GM12878 (cell line): ENCODE measurements at regions not wholly inside any gene's neighbourhood (a gene's known extent, or its start where the extent isn't known, plus 50 kb on each side); places are given as distances from the start of the nearest gene placed in this dataset.

Experiments
- ATAC-seq: fragments of 200-7000 bp; cut with Tn5 transposase; 3 replicates; pipeline ENCODE4 v1.9.1; 2020; ENCODE audit warnings: mild to moderate bottlenecking, moderate library complexity
- BruUV-seq: library from RNA; stranded (reverse); fragments of 400-500 nt; replicated peaks from 2 replicates; lab custom pipeline; 2021; lab: Mats Ljungman, UMichigan
- CTCF ChIA-PET: fragments of 300-600 bp; sonication (Branson Sonifier 250); formaldehyde crosslinking; extraction: SDS; loops from one replicate; lab custom pipeline; 2021; ENCODE audit warnings: inconsistent platforms; lab: Yijun Ruan, JAX
- POLR2A ChIA-PET: fragments of 350-600 bp; formaldehyde crosslinking; extraction: SDS; loops from one replicate; lab custom pipeline; 2021; ENCODE audit warnings: inconsistent platforms; lab: Charles Lee
- RAD21 ChIA-PET: fragments of 300-600 bp; sonication (Branson Sonifier 250); formaldehyde crosslinking; loops from one replicate; lab custom pipeline; 2023; ENCODE audit warnings: antibody characterized with exemption; ENCODE audit not compliant: unreplicated experiment; lab: Charles Lee
- SMC1A ChIA-PET: fragments of 300-600 bp; sonication (Branson Sonifier 250); formaldehyde crosslinking; loops from one replicate; lab custom pipeline; 2023; ENCODE audit not compliant: unreplicated experiment, uncharacterized antibody; lab: Charles Lee
- DNase-seq: peaks from one replicate; pipeline ENCODE4 v3.0.0-alpha.2; 2011; ENCODE audit warnings: low read depth, low spot score
- FAIRE-seq: peaks from 3 replicates; lab custom pipeline; 2011; peaks lifted over from hg19 to GRCh38; lab: Jason Lieb, UNC
- H2AFZ ChIP-seq: 2 replicates; pipeline ENCODE4 v1.6.0; 2011; ENCODE audit warnings: low read depth, low read length, control low read depth; ENCODE audit not compliant: control insufficient read depth
- H3K27ac ChIP-seq: 2 replicates; pipeline ENCODE4 v1.5.1; 2011; ENCODE audit warnings: control low read depth; ENCODE audit not compliant: control insufficient read depth, insufficient read depth
- H3K27me3 ChIP-seq, 2 experiments: replicated peaks in 1 of 2; 2 replicates each; pipeline versions ENCODE4 v1.6.0 to v1.6.1; 2011; ENCODE audit warnings: low read length in 1 of 2; ENCODE audit not compliant: control insufficient read depth in 2 of 2, insufficient read depth in 2 of 2
- H3K36me3 ChIP-seq, 2 experiments: 2 replicates each; pipeline ENCODE4 v1.5.1; 2011; ENCODE audit warnings: low read length in 1 of 2; ENCODE audit not compliant: control insufficient read depth in 2 of 2, insufficient read depth in 2 of 2
- H3K4me1 ChIP-seq: 2 replicates; pipeline ENCODE4 v1.6.1; 2011; ENCODE audit warnings: mild to moderate bottlenecking, low read length, moderate library complexity, mixed read lengths; ENCODE audit not compliant: control insufficient read depth, insufficient read depth
- H3K4me2 ChIP-seq: 2 replicates; pipeline ENCODE4 v1.6.0; 2011; ENCODE audit warnings: control low read depth; ENCODE audit not compliant: control insufficient read depth, insufficient read depth
- H3K4me3 ChIP-seq: fragments of 200-600 bp; sonication (generic); 2 replicates; pipeline ENCODE4 v1.5.1; 2016
- H3K79me2 ChIP-seq: 2 replicates; pipeline ENCODE4 v1.6.0; 2011; ENCODE audit warnings: low read length; ENCODE audit not compliant: control insufficient read depth, insufficient read depth
- H3K9ac ChIP-seq: 2 replicates; pipeline ENCODE4 v1.8.0; 2011; ENCODE audit warnings: low read length, control low read depth, mixed read lengths; ENCODE audit not compliant: control insufficient read depth, insufficient read depth
- H3K9me3 ChIP-seq: replicated peaks from 3 replicates; pipeline ENCODE4 v1.5.1; 2011; ENCODE audit warnings: mild to moderate bottlenecking, low read length; ENCODE audit not compliant: control insufficient read depth, insufficient read depth
- H4K20me1 ChIP-seq: 2 replicates; pipeline ENCODE4 v1.6.0; 2011; ENCODE audit not compliant: control insufficient read depth, insufficient read depth
- BCL3 ChIP-seq: IDR thresholded peaks from 2 replicates; pipeline ENCODE4 v1.6.1; 2011; ENCODE audit warnings: borderline replicate concordance, low read depth, mild to moderate bottlenecking, moderate library complexity, low read length; ENCODE audit not compliant: insufficient read depth, poor library complexity, severe bottlenecking
- FOXM1 ChIP-seq: IDR thresholded peaks from 2 replicates; pipeline ENCODE4 v1.6.1; 2012; ENCODE audit warnings: low read depth, mild to moderate bottlenecking, inconsistent platforms, low read length, moderate library complexity
- IRF3 ChIP-seq: fragments of 450-650 bp; IDR thresholded peaks from 2 replicates; pipeline ENCODE4 v1.6.1; 2014; ENCODE audit warnings: mild to moderate bottlenecking
- KAT2A ChIP-seq: conservative IDR thresholded peaks from 2 replicates; pipeline ENCODE4 v1.6.1; 2011; ENCODE audit warnings: low read depth, low read length; ENCODE audit not compliant: control insufficient read depth
- KDM1A ChIP-seq: fragments of 200-600 bp; sonication (generic); IDR thresholded peaks from 2 replicates; pipeline ENCODE4 v1.6.1; 2016; ENCODE audit warnings: borderline replicate concordance
- MXI1 ChIP-seq: fragments of 150-350 bp; IDR thresholded peaks from 2 replicates; pipeline ENCODE4 v1.6.1; 2011; ENCODE audit warnings: low read depth, mild to moderate bottlenecking, inconsistent platforms, low read length, improper control_type of control experiment
- NFXL1 ChIP-seq: fragments of 450-650 bp; IDR thresholded peaks from 2 replicates; pipeline ENCODE4 v1.6.1; 2017; ENCODE audit warnings: antibody characterized with exemption, mild to moderate bottlenecking, borderline replicate concordance
- RELB ChIP-seq: fragments of 450-650 bp; IDR thresholded peaks from 2 replicates; pipeline ENCODE4 v1.6.1; 2017; ENCODE audit warnings: low read depth, mild to moderate bottlenecking, moderate library complexity
- YY1 ChIP-seq: IDR thresholded peaks from 2 replicates; pipeline ENCODE4 v1.6.1; 2011; ENCODE audit warnings: low read depth, mild to moderate bottlenecking, low read length
- ZNF24 ChIP-seq: fragments of 450-650 bp; IDR thresholded peaks from 2 replicates; pipeline ENCODE4 v1.6.1; 2017; ENCODE audit warnings: antibody characterized with exemption, mild to moderate bottlenecking
- WGBS: methylation state at CpG from one replicate; pipeline ENCODE4 v1.1.6; 2016; ENCODE audit warnings: low lambda C conversion rate; ENCODE audit not compliant: insufficient replicate concordance, insufficient coverage; ENCODE audit errors: missing lambda C conversion rate; 5-methylcytosine and 5-hydroxymethylcytosine counted together
- in situ Hi-C: fragments of 300-500 bp; cut with MboI; formaldehyde crosslinking; loops from 9 replicates; pipeline ENCODE4 v1.14.3; 2018; ENCODE audit warnings: mixed read lengths
- intact Hi-C: fragments of 100-400 bp; cut with micrococcal nuclease; formaldehyde crosslinking; loops from one replicate; pipeline ENCODE4 v1.14.2; 2022; ENCODE audit not compliant: unreplicated experiment
- TF ChIP-seq, protein P1 (sequence below): fragments of 450-650 bp; IDR thresholded peaks from 2 replicates; pipeline ENCODE4 v1.6.1; 2016; ENCODE audit warnings: mild to moderate bottlenecking

GRCh38 chr12:115507951-115508722, 769.4 kb downstream of the MED13L start:
- intact Hi-C loops, result no loop called here
- ChIA-PET RAD21 (no interaction called here), CTCF (no interaction called here), POLR2A (no interaction called here), SMC1A (no interaction called here)
- no peak for FAIRE-seq
- Histone ChIP-seq H3K36me3 (no peaks in the 10 kb centered on the region), H3K27me3 (no peaks in the 10 kb centered on the region), H3K9ac (no peak overlapping the region), H3K4me3 (no peak overlapping the region), H3K4me1 (peaks cover 20% of the 10 kb centered on the region), H3K9me3 (no peaks in the 10 kb centered on the region; the same call in 1 of the 3 replicates), H2AFZ (no peak overlapping the region), H4K20me1 (no peaks in the 10 kb centered on the region), H3K4me2 (no peak overlapping the region), H3K27ac (no peak overlapping the region), H3K79me2 (no peaks in the 10 kb centered on the region)
- in situ Hi-C loops, result no loop called here
- no peak for ATAC-seq
- 59% methylated on average over 10 of the region's 10 CpGs for WGBS
- no peak for TF ChIP-seq KAT2A
- TF ChIP-seq, protein P1, sequence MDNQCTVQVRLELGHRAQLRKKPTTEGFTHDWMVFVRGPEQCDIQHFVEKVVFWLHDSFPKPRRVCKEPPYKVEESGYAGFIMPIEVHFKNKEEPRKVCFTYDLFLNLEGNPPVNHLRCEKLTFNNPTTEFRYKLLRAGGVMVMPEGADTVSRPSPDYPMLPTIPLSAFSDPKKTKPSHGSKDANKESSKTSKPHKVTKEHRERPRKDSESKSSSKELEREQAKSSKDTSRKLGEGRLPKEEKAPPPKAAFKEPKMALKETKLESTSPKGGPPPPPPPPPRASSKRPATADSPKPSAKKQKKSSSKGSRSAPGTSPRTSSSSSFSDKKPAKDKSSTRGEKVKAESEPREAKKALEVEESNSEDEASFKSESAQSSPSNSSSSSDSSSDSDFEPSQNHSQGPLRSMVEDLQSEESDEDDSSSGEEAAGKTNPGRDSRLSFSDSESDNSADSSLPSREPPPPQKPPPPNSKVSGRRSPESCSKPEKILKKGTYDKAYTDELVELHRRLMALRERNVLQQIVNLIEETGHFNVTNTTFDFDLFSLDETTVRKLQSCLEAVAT, result no peak
- TF ChIP-seq ZNF24, result no peak
- TF ChIP-seq NFXL1, result no peak
- no peak for DNase-seq
- BruUV-seq, result no TSS peak

GRCh38 chr12:115507560-115507889, 770.0 kb downstream of the MED13L start:
- H3K79me2 ChIP-seq, result no peaks in the 10 kb centered on the region
- peaks cover 3% of the 10 kb centered on the region; the same call in 2 of the 3 replicates for H3K9me3 ChIP-seq
- ChIA-PET CTCF (no interaction called here), POLR2A (no interaction called here), SMC1A (no interaction called here), RAD21 (no interaction called here)
- H3K4me2 ChIP-seq, result no peak overlapping the region
- ATAC-seq, result no peak
- no peak for TF ChIP-seq YY1
- no peak for TF ChIP-seq RELB
- TF ChIP-seq BCL3, result no peak
- TF ChIP-seq MXI1, result no peak
- TF ChIP-seq KDM1A, result no peak
- no peak for TF ChIP-seq FOXM1
- TF ChIP-seq IRF3, result no peak
- intact Hi-C loops, result no loop called here
- no TSS peak for BruUV-seq
- in situ Hi-C loops, result no loop called here
- H3K4me3 ChIP-seq, result no peak overlapping the region
- H3K27me3 ChIP-seq, result no peaks in the 10 kb centered on the region
- DNase-seq, result no peak
- no peaks in the 10 kb centered on the region for H3K36me3 ChIP-seq
- H4K20me1 ChIP-seq, result no peaks in the 10 kb centered on the region
- WGBS, result 57% methylated on average over 5 of the region's 5 CpGs
- no peak overlapping the region for H2AFZ ChIP-seq
- no peak for FAIRE-seq
- peaks cover 24% of the 10 kb centered on the region for H3K4me1 ChIP-seq
- H3K27ac ChIP-seq, result no peak overlapping the region
- H3K9ac ChIP-seq, result no peak overlapping the region
